ENCODE measurements at regions not wholly inside any gene's neighbourhood (a gene's known extent, or its start where the extent isn't known, plus 50 kb on each side); places are given as distances from the start of the nearest gene placed in this dataset.

- TF ChIP-seq CTCF (IDR thresholded peaks at IDR 0.05) = peak; percentile 64
- TF ChIP-seq ZFX (IDR thresholded peaks at IDR 0.05; ENCODE audit: borderline replicate concordance) = no peak
Observed at GRCh38 chr12:59087077-59087673, 166.9 kb upstream of the LRIG3 start.

Data from 22Rv1 (cell line).